HG03521 (cell line): ENCODE measurements at regions not wholly inside any gene's neighbourhood (a gene's known extent, or its start where the extent isn't known, plus 50 kb on each side); places are given as distances from the start of the nearest gene placed in this dataset.
"Not testable (repeated sequence)": the region's sequence is repeated elsewhere in the genome, so short reads cannot be mapped to it uniquely, and the experiment has no call there.

Experiments
- ATAC-seq: cut with Tn5 transposase; IDR thresholded peaks from one replicate; pipeline ENCODE4 v1.9.1; 2021; ENCODE audit warnings: mild to moderate bottlenecking, moderate library complexity; ENCODE audit not compliant: unreplicated experiment

GRCh38 chr13:111064661-111065060 is 50.4 kb upstream of the ARHGEF7 start:
- no peak for ATAC-seq

GRCh38 chr13:111062966-111063365 is 52.1 kb upstream of the ARHGEF7 start:
- ATAC-seq: no peak

GRCh38 chr13:111062305-111062704 is 52.8 kb upstream of the ARHGEF7 start:
- ATAC-seq: no peak

- ATAC-seq: no peak
Measured at GRCh38 chr13:111061358-111062045, 53.6 kb upstream of the ARHGEF7 start.

- no peak for ATAC-seq
Measured at GRCh38 chr13:111060237-111060919, 54.7 kb upstream of the ARHGEF7 start.

GRCh38 chr13:111058796-111059506 is 56.2 kb upstream of the ARHGEF7 start:
- ATAC-seq: no peak

- ATAC-seq: not testable (repeated sequence)
Measured at GRCh38 chr13:111058339-111058738, 56.8 kb upstream of the ARHGEF7 start.

GRCh38 chr13:111051726-111052232 is 63.3 kb upstream of the ARHGEF7 start:
- ATAC-seq: not testable (repeated sequence)

- ATAC-seq: no peak
Measured at GRCh38 chr13:111051041-111051725, 63.9 kb upstream of the ARHGEF7 start.

- no peak for ATAC-seq
Measured at GRCh38 chr13:111050539-111050879, 64.6 kb upstream of the ARHGEF7 start.

GRCh38 chr13:111049791-111050538 is 65.1 kb upstream of the ARHGEF7 start:
- ATAC-seq: no peak

- no peak for ATAC-seq
Measured at GRCh38 chr13:111048387-111048786, 66.7 kb upstream of the ARHGEF7 start.

GRCh38 chr13:111047326-111047725 is 67.8 kb upstream of the ARHGEF7 start:
- no peak for ATAC-seq

- no peak for ATAC-seq
Measured at GRCh38 chr13:111046590-111047141, 68.4 kb upstream of the ARHGEF7 start.

- no peak for ATAC-seq
Measured at GRCh38 chr13:111045170-111045569, 69.9 kb upstream of the ARHGEF7 start.

GRCh38 chr13:111044087-111044830 is 70.9 kb upstream of the ARHGEF7 start:
- ATAC-seq: no peak

GRCh38 chr13:111043575-111043982 is 71.5 kb upstream of the ARHGEF7 start:
- no peak for ATAC-seq

- ATAC-seq: no peak
Measured at GRCh38 chr13:111042661-111043226, 72.4 kb upstream of the ARHGEF7 start.

- ATAC-seq: no peak
Measured at GRCh38 chr13:111040830-111041229, 74.3 kb upstream of the ARHGEF7 start.
